OCI-LY3 (cell line): ENCODE measurements at regions not wholly inside any gene's neighbourhood (a gene's known extent, or its start where the extent isn't known, plus 50 kb on each side); places are given as distances from the start of the nearest gene placed in this dataset.

ENCODE experiments used
- EZH2phosphoT487 ChIP-seq: fragments of 200-600 bp; shearing (Covaris generic); IDR thresholded peaks from 2 replicates; pipeline ENCODE4 v1.6.1; 2018; ENCODE audit warnings: antibody characterized with exemption, mixed run types, low read depth
- TF ChIP-seq, protein P1 (sequence below): fragments of 200-600, 300-600 bp; sonication (generic); IDR thresholded peaks from 2 replicates; pipeline ENCODE4 v1.5.1; 2014; ENCODE audit warnings: antibody characterized with exemption, low read length, low read depth

DNA sequence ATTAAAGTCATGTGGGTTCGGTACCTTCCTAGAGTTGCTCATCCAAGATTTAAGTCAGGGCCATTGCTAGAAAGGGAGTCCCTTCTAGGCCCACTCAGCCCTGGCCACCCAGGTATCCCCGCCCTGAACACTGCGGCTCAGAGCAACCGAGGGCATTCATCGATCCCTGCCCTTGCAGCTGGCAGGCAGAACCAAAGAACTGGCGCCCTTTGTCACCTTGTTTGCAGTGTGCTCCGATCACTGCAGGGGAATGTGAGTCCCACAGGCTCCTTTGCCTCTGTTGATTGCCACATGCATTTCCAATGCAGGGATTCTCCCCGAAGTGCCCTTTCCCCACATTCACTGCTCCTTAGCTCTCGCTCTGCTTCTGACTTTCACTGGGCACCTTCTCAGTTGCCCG is 108.5 kb downstream of the CMPK2 start:
- TF ChIP-seq, protein P1, sequence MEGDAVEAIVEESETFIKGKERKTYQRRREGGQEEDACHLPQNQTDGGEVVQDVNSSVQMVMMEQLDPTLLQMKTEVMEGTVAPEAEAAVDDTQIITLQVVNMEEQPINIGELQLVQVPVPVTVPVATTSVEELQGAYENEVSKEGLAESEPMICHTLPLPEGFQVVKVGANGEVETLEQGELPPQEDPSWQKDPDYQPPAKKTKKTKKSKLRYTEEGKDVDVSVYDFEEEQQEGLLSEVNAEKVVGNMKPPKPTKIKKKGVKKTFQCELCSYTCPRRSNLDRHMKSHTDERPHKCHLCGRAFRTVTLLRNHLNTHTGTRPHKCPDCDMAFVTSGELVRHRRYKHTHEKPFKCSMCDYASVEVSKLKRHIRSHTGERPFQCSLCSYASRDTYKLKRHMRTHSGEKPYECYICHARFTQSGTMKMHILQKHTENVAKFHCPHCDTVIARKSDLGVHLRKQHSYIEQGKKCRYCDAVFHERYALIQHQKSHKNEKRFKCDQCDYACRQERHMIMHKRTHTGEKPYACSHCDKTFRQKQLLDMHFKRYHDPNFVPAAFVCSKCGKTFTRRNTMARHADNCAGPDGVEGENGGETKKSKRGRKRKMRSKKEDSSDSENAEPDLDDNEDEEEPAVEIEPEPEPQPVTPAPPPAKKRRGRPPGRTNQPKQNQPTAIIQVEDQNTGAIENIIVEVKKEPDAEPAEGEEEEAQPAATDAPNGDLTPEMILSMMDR = no peak
- TF ChIP-seq EZH2phosphoT487 = no peak
